ENCODE measurements at regions not wholly inside any gene's neighbourhood (a gene's known extent, or its start where the extent isn't known, plus 50 kb on each side); places are given as distances from the start of the nearest gene placed in this dataset.
A peak's percentile ranks its signal among the peaks of the same experiment; 100 is the strongest.

- no peak for DNase-seq (ENCODE audit: extremely low read depth, low read depth)
Observed at GRCh38 chr19:28715157-28715556, 497.8 kb downstream of the UQCRFS1 start.

GRCh38 chr19:28711411-28711810 lies 501.5 kb downstream of the UQCRFS1 start:
- DNase-seq (ENCODE audit: extremely low read depth, low read depth) = no peak
- TF ChIP-seq, protein P1, sequence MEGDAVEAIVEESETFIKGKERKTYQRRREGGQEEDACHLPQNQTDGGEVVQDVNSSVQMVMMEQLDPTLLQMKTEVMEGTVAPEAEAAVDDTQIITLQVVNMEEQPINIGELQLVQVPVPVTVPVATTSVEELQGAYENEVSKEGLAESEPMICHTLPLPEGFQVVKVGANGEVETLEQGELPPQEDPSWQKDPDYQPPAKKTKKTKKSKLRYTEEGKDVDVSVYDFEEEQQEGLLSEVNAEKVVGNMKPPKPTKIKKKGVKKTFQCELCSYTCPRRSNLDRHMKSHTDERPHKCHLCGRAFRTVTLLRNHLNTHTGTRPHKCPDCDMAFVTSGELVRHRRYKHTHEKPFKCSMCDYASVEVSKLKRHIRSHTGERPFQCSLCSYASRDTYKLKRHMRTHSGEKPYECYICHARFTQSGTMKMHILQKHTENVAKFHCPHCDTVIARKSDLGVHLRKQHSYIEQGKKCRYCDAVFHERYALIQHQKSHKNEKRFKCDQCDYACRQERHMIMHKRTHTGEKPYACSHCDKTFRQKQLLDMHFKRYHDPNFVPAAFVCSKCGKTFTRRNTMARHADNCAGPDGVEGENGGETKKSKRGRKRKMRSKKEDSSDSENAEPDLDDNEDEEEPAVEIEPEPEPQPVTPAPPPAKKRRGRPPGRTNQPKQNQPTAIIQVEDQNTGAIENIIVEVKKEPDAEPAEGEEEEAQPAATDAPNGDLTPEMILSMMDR (IDR thresholded peaks at IDR 0.05; ENCODE audit: low read depth, low read length) = no peak

More at GRCh38 chr19:28715157-28715556, 497.8 kb downstream of the UQCRFS1 start:
- TF ChIP-seq, protein P1 (IDR thresholded peaks at IDR 0.05; ENCODE audit: low read depth, low read length) = no peak

GRCh38 chr19:28710278-28710677 lies 502.7 kb downstream of the UQCRFS1 start:
- peak; percentile 43 for DNase-seq (ENCODE audit: extremely low read depth, low read depth)
- TF ChIP-seq, protein P1 (IDR thresholded peaks at IDR 0.05; ENCODE audit: low read depth, low read length) = peak; percentile 71

- DNase-seq (ENCODE audit: extremely low read depth, low read depth) = no peak
- TF ChIP-seq, protein P1 (IDR thresholded peaks at IDR 0.05; ENCODE audit: low read depth, low read length) = no peak
Observed at GRCh38 chr19:28706693-28707092, 506.3 kb downstream of the UQCRFS1 start.

DNA sequence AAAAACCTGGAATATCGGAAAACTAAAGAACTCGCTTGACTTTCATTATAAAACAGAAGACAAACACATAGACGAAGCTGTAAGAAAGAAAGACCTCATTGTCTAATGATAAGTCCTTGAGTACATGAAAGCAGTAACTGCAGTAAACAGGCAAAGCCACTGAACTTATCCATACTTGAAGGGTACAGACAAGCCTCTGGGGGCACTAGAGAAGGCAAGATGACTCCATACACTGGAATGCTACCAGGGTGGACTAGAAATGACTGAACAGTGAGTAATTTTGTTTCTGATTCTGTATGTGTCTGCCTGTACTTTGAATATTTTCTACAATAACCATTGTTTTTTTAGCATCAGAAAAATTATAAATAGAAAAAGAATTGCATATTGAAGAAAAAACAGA lies 507.9 kb downstream of the UQCRFS1 start:
- TF ChIP-seq, protein P1 (IDR thresholded peaks at IDR 0.05; ENCODE audit: low read depth, low read length) = peak; percentile 49
- peak; percentile 27 for DNase-seq (ENCODE audit: extremely low read depth, low read depth)

- no peak for DNase-seq (ENCODE audit: extremely low read depth, low read depth)
Observed at GRCh38 chr19:28703400-28703956, 509.5 kb downstream of the UQCRFS1 start.

GRCh38 chr19:28701491-28701890 lies 511.5 kb downstream of the UQCRFS1 start:
- TF ChIP-seq, protein P1 (IDR thresholded peaks at IDR 0.05; ENCODE audit: low read depth, low read length) = no peak
- DNase-seq (ENCODE audit: extremely low read depth, low read depth) = no peak

More at GRCh38 chr19:28703400-28703956, 509.5 kb downstream of the UQCRFS1 start:
- TF ChIP-seq, protein P1 (IDR thresholded peaks at IDR 0.05; ENCODE audit: low read depth, low read length) = no peak

Data from AG09319 (cell line).